Retinal pigment epithelial cell (primary cell): ENCODE measurements at regions not wholly inside any gene's neighbourhood (a gene's known extent, or its start where the extent isn't known, plus 50 kb on each side); places are given as distances from the start of the nearest gene placed in this dataset.
"Not testable (repeated sequence)": the region's sequence is repeated elsewhere in the genome, so short reads cannot be mapped to it uniquely, and the experiment has no call there.

ENCODE experiments used
- DNase-seq: peaks from one replicate; pipeline ENCODE4 v3.0.0-alpha.2; 2010; ENCODE audit warnings: low read depth
- H3K4me3 ChIP-seq: 2 replicates; pipeline ENCODE4 v1.5.1; 2011; ENCODE audit warnings: mild to moderate bottlenecking, low read length, control low read depth, moderate library complexity
- CTCF ChIP-seq: conservative IDR thresholded peaks from 2 replicates; pipeline ENCODE4 v1.5.1; 2011; ENCODE audit warnings: low read depth, low read length, control low read depth, inconsistent platforms

DNA sequence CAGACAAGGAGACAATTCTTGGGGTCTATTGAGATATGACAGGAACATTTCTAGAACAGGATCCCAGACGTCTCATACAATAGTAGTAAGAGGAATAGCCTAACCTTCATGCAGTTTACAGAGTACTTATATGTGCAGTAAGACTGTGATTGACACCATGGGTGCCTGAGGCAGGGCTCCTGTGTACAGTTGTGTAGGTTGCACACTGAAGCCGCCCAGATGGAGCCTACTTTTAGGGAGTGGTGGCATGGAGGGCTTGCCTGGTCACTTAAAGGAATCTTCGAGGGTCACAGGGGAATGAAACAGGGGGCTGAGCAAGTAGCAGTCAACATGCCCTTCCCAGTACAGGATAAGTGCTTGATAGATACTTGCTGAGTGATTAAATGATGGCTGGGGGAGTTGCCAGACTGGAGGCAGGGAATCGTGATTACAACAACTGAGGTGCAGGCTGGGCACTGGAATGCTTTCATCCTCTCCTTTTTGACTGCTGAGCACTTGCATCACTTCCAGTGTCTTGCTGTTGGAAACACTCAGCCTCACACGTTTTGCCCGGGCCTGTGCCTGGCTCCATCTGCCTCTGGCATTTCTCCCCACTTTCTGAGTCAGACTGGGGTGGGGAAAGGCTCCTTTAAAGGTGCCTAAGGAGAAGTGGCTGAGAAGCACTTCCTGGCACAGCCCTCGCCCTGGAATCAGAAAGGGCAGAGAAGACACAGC is 71.0 kb downstream of the COPRS start:
- H3K4me3 ChIP-seq: no peak overlapping the region
- TF ChIP-seq CTCF: no peak
- DNase-seq: peak; percentile 97

DNA sequence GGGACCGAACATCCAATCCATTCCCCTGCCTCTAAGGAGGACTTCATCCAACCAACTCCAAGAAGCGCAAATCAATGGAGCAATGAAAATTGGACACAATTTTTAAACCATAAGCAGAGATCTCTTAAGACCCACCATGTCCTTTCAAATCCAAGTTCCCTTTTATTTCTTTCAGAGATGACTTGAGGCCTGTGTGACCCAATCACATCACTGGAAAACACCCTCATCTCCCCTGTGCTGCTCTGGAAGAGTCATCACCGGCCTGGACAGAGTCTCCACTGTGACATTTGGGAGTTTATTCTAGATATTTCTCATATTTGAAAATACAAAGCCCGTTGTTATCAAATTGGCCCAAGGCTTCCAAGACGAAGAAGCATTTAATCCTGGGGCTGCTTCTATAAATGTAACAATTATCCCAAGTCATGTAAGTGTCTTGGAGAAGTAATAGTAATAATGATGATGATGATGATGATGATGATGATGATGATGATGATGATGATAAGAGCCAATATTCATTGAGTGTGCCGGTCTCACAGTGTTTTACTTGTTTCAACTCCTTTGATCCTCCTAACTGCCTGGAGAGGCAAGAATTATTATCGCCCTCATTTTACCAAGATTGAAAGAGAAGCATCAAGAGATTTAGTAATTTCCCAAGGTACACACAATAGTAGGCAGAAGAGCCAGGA is 72.1 kb downstream of the COPRS start:
- no peak for TF ChIP-seq CTCF
- H3K4me3 ChIP-seq: no peak overlapping the region
- no peak for DNase-seq

GRCh38 chr17:31780483-31780882 is 78.6 kb downstream of the COPRS start:
- TF ChIP-seq CTCF: no peak
- no peak overlapping the region for H3K4me3 ChIP-seq
- no peak for DNase-seq

GRCh38 chr17:31778523-31778922 is 80.5 kb downstream of the COPRS start:
- TF ChIP-seq CTCF: no peak
- H3K4me3 ChIP-seq: no peak overlapping the region

GRCh38 chr17:31771328-31771727 is 87.7 kb downstream of the COPRS start:
- DNase-seq, H3K4me3 ChIP-seq: not testable (repeated sequence)

More at GRCh38 chr17:31778523-31778922, 80.5 kb downstream of the COPRS start:
- no peak for DNase-seq

- not testable (repeated sequence) for DNase-seq, H3K4me3 ChIP-seq
These were observed 88.5 kb downstream of the COPRS start for GRCh38 chr17:31770501-31770900.

- H3K4me3 ChIP-seq, DNase-seq: not testable (repeated sequence)
These were observed 97.1 kb downstream of the COPRS start for GRCh38 chr17:31761836-31762510.

GRCh38 chr17:31758646-31759045 is 100.4 kb downstream of the COPRS start:
- DNase-seq: no peak
- TF ChIP-seq CTCF: no peak
- no peak overlapping the region for H3K4me3 ChIP-seq
